Erythroblast (primary cell): ENCODE measurements at regions not wholly inside any gene's neighbourhood (a gene's known extent, or its start where the extent isn't known, plus 50 kb on each side); places are given as distances from the start of the nearest gene placed in this dataset.

Experiments used
- GATA1 ChIP-seq: IDR thresholded peaks from 2 replicates; pipeline ENCODE4 v1.6.1; 2011; ENCODE audit warnings: low read depth, mild to moderate bottlenecking, control low read depth, low read length, moderate library complexity
- POLR2A ChIP-seq: IDR thresholded peaks from 2 replicates; pipeline ENCODE4 v1.6.1; 2011; ENCODE audit warnings: mild to moderate bottlenecking, low read length

DNA sequence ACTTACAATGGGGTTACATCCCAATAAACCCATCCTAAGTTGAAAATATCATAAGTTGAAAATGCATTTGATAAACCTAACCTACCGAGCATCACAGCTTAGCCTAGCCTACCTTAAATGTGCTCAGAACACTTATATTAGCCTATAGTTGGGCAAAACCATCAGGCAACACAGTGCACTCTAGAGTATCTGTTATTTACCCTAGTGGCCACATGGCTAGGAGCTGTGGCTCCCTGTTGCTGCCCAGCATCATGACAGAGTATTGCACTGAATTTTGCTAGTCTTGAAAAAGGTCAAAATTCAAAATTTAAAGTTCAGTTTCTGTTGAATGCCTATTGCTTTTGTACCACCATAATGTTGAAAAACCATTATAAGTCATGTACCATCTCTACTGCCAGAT is 482.7 kb upstream of the ZEB2 start:
- TF ChIP-seq POLR2A (no peak), GATA1 (no peak)
